ENCODE measurements at regions not wholly inside any gene's neighbourhood (a gene's known extent, or its start where the extent isn't known, plus 50 kb on each side); places are given as distances from the start of the nearest gene placed in this dataset.
A peak's percentile ranks its signal among the peaks of the same experiment; 100 is the strongest.

GRCh38 chr10:36437367-36437766 is 688.0 kb upstream of the ANKRD30A start:
- no peak overlapping the region for H2BK5ac ChIP-seq (ENCODE audit: low read depth, low read length)
- H3K79me1 ChIP-seq (ENCODE audit: low read depth, low read length), result no peaks in the 10 kb centered on the region
- H3K9me3 ChIP-seq (ENCODE audit: insufficient read depth in 2 of 2, low read depth in 1 of 2, low read length in 1 of 2), result no peaks in the 10 kb centered on the region
- H2AK5ac ChIP-seq (ENCODE audit: low read depth, low read length), result no peak overlapping the region
- no peaks in the 10 kb centered on the region for H3K27me3 ChIP-seq (replicated peaks in 1 of 4; ENCODE audit: control insufficient read depth in 3 of 4, extremely low read depth in 1 of 4, insufficient read depth in 3 of 4, low read length in 3 of 4)
- H2BK12ac ChIP-seq (ENCODE audit: low read depth, low read length), result no peak overlapping the region
- H3K4me3 ChIP-seq (ENCODE audit: extremely low read depth in 1 of 4, insufficient read depth in 2 of 4, low read depth in 3 of 4, low read length in 4 of 4), result no peak overlapping the region
- no peaks in the 10 kb centered on the region for H4K20me1 ChIP-seq (replicated peaks in 1 of 2; ENCODE audit: control insufficient read depth in 1 of 2, insufficient read depth in 2 of 2, low read length in 2 of 2)
- POLR2A ChIA-PET (ENCODE audit: partially characterized antibody), result no interaction called here
- H3K4me2 ChIP-seq (ENCODE audit: insufficient read depth in 1 of 2, low read depth in 2 of 2, low read length in 2 of 2), result no peak overlapping the region
- no peak overlapping the region for H4K8ac ChIP-seq (ENCODE audit: extremely low read depth, insufficient read depth, low read length)
- H3K9ac ChIP-seq (replicated peaks in 1 of 4; ENCODE audit: extremely low read depth in 1 of 4, low read depth in 3 of 4, low read length in 3 of 4), result no peak overlapping the region
- no peaks in the 10 kb centered on the region for H3K23me2 ChIP-seq (ENCODE audit: low read depth, low read length)
- no peaks in the 10 kb centered on the region for H3K4me1 ChIP-seq (replicated peaks in 1 of 4; ENCODE audit: control insufficient read depth in 3 of 4, insufficient read depth in 4 of 4, low read length in 3 of 4)
- H3K36me3 ChIP-seq (ENCODE audit: control insufficient read depth in 2 of 4, insufficient read depth in 4 of 4, low read length in 3 of 4), result no peaks in the 10 kb centered on the region
- H3K79me2 ChIP-seq (ENCODE audit: control insufficient read depth in 1 of 2, insufficient read depth in 2 of 2, low read length in 2 of 2), result no peaks in the 10 kb centered on the region
- no peak overlapping the region for H3K4ac ChIP-seq (replicated peaks; ENCODE audit: insufficient read length, low read depth, low read length)
- no peak overlapping the region for H4K91ac ChIP-seq (replicated peaks; ENCODE audit: insufficient read length, low read length)
- CTCF ChIA-PET (ENCODE audit: partially characterized antibody), result no interaction called here
- H3K18ac ChIP-seq (ENCODE audit: extremely low read depth, low read length), result no peak overlapping the region
- H2BK15ac ChIP-seq (ENCODE audit: low read length), result no peak overlapping the region
- WGBS, 2 experiments (ENCODE audit: extremely low coverage in 1 of 2, insufficient coverage in 1 of 2, insufficient read length in 1 of 2, insufficient replicate concordance in 2 of 2, low coverage in 1 of 2, low lambda C conversion rate in 2 of 2, missing lambda C conversion rate in 1 of 2), result 58% methylated on average over 3 of the region's 3 CpGs; no CpG with 5 or more reads in 1 of the 2 experiments
- FAIRE-seq (no peak), DNase-seq (ENCODE audit: low read depth in 1 of 2, low spot score in 2 of 2) (no peak)
- no peak overlapping the region for H2BK120ac ChIP-seq (replicated peaks; ENCODE audit: low read depth, low read length)
- H2BK20ac ChIP-seq (ENCODE audit: low read length), result no peak overlapping the region
- no peak overlapping the region for H3K14ac ChIP-seq (ENCODE audit: insufficient read length)
- H3K23ac ChIP-seq (ENCODE audit: insufficient read length), result no peak overlapping the region
- H4K5ac ChIP-seq (ENCODE audit: insufficient read length, low read depth, low read length), result no peak overlapping the region
- TF ChIP-seq GTF2F1 (IDR thresholded peaks at IDR 0.05; ENCODE audit: borderline replicate concordance, low read depth, low read length) (no peak), EZH2 (IDR thresholded peaks at IDR 0.05; ENCODE audit: low read depth, low read length, severe bottlenecking) (no peak), GABPA (IDR thresholded peaks at IDR 0.05; ENCODE audit: borderline replicate concordance, insufficient read depth, low read length) (no peak), ATF2 (IDR thresholded peaks at IDR 0.05; ENCODE audit: low read length) (no peak)
- no peak overlapping the region for H3K56ac ChIP-seq (replicated peaks; ENCODE audit: insufficient read length, low read depth, low read length)
- H2AFZ ChIP-seq (ENCODE audit: low read length), result peak overlapping the region; percentile 81; the same call in 1 of the 2 replicates
- no peak overlapping the region for H3K27ac ChIP-seq (ENCODE audit: low read depth, low read length)
